Loucy (cell line): ENCODE measurements at regions not wholly inside any gene's neighbourhood (a gene's known extent, or its start where the extent isn't known, plus 50 kb on each side); places are given as distances from the start of the nearest gene placed in this dataset.

ENCODE experiments used
- EZH2phosphoT487 ChIP-seq: fragments of 200-600 bp; IDR thresholded peaks from 2 replicates; pipeline ENCODE4 v1.6.1; 2018; ENCODE audit warnings: antibody characterized with exemption, mild to moderate bottlenecking, moderate library complexity, borderline replicate concordance
- TF ChIP-seq, protein P1 (sequence below): fragments of 200-600 bp; sonication (generic); conservative IDR thresholded peaks from 2 replicates; pipeline ENCODE4 v1.5.1; 2014; ENCODE audit warnings: mild to moderate bottlenecking, antibody characterized with exemption, low read length

DNA sequence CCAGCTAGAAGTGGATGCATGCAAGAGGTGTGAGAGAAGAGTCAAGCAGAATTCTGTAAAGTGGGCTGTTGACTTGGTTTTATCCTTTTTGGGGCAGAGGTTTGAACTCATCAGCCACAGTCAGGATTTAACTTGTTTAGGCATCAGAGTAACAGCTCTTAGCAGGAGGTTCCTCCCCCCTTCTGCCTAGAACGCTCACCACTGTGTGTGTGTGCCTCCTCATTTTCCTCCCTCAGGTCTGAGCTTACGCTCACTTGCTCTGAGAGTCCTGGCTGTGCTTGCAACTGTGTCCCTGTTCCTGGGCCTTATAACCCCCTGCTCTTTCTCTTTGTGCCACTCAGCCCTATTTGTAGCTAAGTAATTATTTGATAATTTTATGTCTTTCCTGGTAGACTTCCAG is 167.9 kb downstream of the TMEM182 start:
- TF ChIP-seq, protein P1, sequence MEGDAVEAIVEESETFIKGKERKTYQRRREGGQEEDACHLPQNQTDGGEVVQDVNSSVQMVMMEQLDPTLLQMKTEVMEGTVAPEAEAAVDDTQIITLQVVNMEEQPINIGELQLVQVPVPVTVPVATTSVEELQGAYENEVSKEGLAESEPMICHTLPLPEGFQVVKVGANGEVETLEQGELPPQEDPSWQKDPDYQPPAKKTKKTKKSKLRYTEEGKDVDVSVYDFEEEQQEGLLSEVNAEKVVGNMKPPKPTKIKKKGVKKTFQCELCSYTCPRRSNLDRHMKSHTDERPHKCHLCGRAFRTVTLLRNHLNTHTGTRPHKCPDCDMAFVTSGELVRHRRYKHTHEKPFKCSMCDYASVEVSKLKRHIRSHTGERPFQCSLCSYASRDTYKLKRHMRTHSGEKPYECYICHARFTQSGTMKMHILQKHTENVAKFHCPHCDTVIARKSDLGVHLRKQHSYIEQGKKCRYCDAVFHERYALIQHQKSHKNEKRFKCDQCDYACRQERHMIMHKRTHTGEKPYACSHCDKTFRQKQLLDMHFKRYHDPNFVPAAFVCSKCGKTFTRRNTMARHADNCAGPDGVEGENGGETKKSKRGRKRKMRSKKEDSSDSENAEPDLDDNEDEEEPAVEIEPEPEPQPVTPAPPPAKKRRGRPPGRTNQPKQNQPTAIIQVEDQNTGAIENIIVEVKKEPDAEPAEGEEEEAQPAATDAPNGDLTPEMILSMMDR: no peak
- TF ChIP-seq EZH2phosphoT487: no peak
